ENCODE measurements at regions not wholly inside any gene's neighbourhood (a gene's known extent, or its start where the extent isn't known, plus 50 kb on each side); places are given as distances from the start of the nearest gene placed in this dataset.

GRCh38 chr9:96136992-96137670, 164.8 kb downstream of the HSD17B3 start (continued):
- TF ChIP-seq SLC30A9 (CRISPR knock-in tag; IDR thresholded peaks at IDR 0.05) = no peak
- no peak for TF ChIP-seq ZNF699 (CRISPR knock-in tag; IDR thresholded peaks at IDR 0.05; ENCODE audit: insufficient replicate concordance)
- TF ChIP-seq ZNF561 (CRISPR knock-in tag; conservative IDR thresholded peaks at IDR 0.05) = no peak
- no peak for TF ChIP-seq COPS2 (conservative IDR thresholded peaks at IDR 0.05)
- TF ChIP-seq PTBP1 (IDR thresholded peaks at IDR 0.05; ENCODE audit: low read depth, low read length) = no peak
- TF ChIP-seq CSDE1 (IDR thresholded peaks at IDR 0.05) = no peak

DNA sequence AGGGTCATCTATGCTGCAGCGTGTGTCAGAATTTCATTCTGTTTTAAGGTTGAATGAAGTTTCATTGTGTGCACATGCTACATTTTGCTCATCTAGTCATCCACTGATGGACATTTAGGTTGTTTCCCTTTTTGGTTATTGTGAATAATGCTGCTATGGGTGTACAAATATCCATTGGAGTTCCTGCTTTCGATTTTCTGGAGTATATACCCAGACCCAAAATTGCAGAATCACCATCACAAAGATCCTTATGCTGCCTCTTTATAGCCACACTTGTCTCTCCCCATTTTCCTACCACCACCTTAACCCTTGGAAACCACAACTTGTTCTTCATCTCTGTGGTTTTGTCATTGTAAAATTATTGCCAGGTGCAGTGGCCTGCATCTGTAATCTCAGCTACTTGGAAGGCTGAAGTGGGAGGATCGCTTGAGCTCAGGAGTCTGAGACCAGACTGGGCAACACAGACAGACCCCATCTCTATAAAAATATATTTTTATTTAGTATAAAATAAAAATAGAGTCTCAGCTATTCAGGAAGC, 166.2 kb downstream of the HSD17B3 start:
- ChIA-PET POLR2A (no interaction called here), CTCF (ENCODE audit: low intra/inter-chr PET ratio) (no interaction called here)
- Histone ChIP-seq H4K20me1 (replicated peaks; ENCODE audit: control insufficient read depth, insufficient read depth, low read length) (no peaks in the 10 kb centered on the region; the same call in 1 of the 2 replicates), H3K36me3 (ENCODE audit: control insufficient read depth, insufficient read depth, low read length) (no peaks in the 10 kb centered on the region), H3K27ac (ENCODE audit: extremely low read depth, low read depth, low read length) (no peak overlapping the region), H3K4me2 (ENCODE audit: insufficient read depth, low read length) (no peak overlapping the region), H3K79me2 (ENCODE audit: control insufficient read depth, insufficient read depth, low read length) (no peaks in the 10 kb centered on the region), H3K9me1 (ENCODE audit: control insufficient read depth, insufficient read depth, low read length) (no peaks in the 10 kb centered on the region), H3K4me3 (no peak overlapping the region), H3K9ac (ENCODE audit: insufficient read depth in 1 of 2, low read depth in 2 of 2, low read length in 2 of 2) (no peak overlapping the region), H3K9me3 (replicated peaks; ENCODE audit: control insufficient read depth, insufficient read depth, low read depth, low read length) (no peaks in the 10 kb centered on the region), H3K27me3 (ENCODE audit: control insufficient read depth in 2 of 2, insufficient read depth in 2 of 2, low read length in 2 of 2) (peaks cover 22 to 67% of the 10 kb centered on the region in 2 experiments; a peak in 4 of 5 replicates), H3K4me1 (replicated peaks in 1 of 2; ENCODE audit: control insufficient read depth in 2 of 2, insufficient read depth in 2 of 2, low read length in 2 of 2) (peaks cover 0 to 3% of the 10 kb centered on the region in 2 experiments; a peak in 2 of 5 replicates), H2AFZ (ENCODE audit: low read depth, low read length) (no peak overlapping the region)
- no peak for FAIRE-seq
- intact Hi-C loops (cut with micrococcal nuclease) (no loop called here), in situ Hi-C loops (cut with MboI) (no loop called here)
- 0% methylated on average over 3 of the region's 3 CpGs for WGBS (ENCODE audit: insufficient coverage, low coverage, missing lambda C conversion rate)
- TF ChIP-seq ZKSCAN3 (CRISPR knock-in tag; IDR thresholded peaks at IDR 0.05) (no peak), HIVEP1 (CRISPR knock-in tag; IDR thresholded peaks at IDR 0.05) (no peak), JUNB (CRISPR knock-in tag; conservative IDR thresholded peaks at IDR 0.05) (no peak), NCOA4 (IDR thresholded peaks at IDR 0.05; ENCODE audit: partially characterized antibody) (no peak)
- TF ChIP-seq, protein P1, sequence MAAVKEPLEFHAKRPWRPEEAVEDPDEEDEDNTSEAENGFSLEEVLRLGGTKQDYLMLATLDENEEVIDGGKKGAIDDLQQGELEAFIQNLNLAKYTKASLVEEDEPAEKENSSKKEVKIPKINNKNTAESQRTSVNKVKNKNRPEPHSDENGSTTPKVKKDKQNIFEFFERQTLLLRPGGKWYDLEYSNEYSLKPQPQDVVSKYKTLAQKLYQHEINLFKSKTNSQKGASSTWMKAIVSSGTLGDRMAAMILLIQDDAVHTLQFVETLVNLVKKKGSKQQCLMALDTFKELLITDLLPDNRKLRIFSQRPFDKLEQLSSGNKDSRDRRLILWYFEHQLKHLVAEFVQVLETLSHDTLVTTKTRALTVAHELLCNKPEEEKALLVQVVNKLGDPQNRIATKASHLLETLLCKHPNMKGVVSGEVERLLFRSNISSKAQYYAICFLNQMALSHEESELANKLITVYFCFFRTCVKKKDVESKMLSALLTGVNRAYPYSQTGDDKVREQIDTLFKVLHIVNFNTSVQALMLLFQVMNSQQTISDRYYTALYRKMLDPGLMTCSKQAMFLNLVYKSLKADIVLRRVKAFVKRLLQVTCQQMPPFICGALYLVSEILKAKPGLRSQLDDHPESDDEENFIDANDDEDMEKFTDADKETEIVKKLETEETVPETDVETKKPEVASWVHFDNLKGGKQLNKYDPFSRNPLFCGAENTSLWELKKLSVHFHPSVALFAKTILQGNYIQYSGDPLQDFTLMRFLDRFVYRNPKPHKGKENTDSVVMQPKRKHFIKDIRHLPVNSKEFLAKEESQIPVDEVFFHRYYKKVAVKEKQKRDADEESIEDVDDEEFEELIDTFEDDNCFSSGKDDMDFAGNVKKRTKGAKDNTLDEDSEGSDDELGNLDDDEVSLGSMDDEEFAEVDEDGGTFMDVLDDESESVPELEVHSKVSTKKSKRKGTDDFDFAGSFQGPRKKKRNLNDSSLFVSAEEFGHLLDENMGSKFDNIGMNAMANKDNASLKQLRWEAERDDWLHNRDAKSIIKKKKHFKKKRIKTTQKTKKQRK (IDR thresholded peaks at IDR 0.05; ENCODE audit: borderline replicate concordance, low read depth, low read length) = no peak
- no peak for ATAC-seq
- no TSS peak for BruUV-seq (replicated peaks)
- DNase-seq (ENCODE audit: extremely low read depth in 1 of 4, low spot score in 3 of 4) = no peak
